AG09309 (cell line): ENCODE measurements at regions not wholly inside any gene's neighbourhood (a gene's known extent, or its start where the extent isn't known, plus 50 kb on each side); places are given as distances from the start of the nearest gene placed in this dataset.
"Not testable (repeated sequence)": the region's sequence is repeated elsewhere in the genome, so short reads cannot be mapped to it uniquely, and the experiment has no call there.

Experiments
- DNase-seq: peaks from one replicate; pipeline ENCODE4 v3.0.0-alpha.2; 2010; ENCODE audit warnings: low read depth
- H3K4me3 ChIP-seq: 2 replicates; pipeline ENCODE4 v1.5.1; 2011; ENCODE audit warnings: mild to moderate bottlenecking, low read depth, low read length, moderate library complexity; ENCODE audit not compliant: control insufficient read depth
- TF ChIP-seq, protein P1 (sequence below): IDR thresholded peaks from 2 replicates; pipeline ENCODE4 v1.5.1; 2011; ENCODE audit warnings: mild to moderate bottlenecking, low read depth, low read length, inconsistent platforms; ENCODE audit not compliant: insufficient read depth, control insufficient read depth; ENCODE audit errors: missing control alignments

DNA sequence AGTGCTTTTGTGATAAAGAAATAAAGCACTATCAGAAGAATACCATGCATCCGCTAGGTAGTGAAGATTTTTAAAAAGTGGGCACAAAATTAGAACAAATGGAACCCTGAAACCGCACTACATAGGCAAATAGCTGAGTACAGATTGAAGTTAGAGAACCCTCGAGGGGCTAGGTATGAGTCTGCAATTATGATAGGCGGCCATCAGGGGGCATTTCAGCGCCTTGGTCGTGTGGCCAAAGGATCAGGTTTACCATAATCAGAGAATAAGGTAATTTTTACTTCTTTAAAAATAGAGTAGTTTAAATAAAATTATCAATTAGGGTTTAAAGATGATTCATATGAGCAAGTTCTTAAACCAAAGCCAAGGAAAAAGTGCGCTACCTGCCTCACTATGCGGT is 129.8 kb downstream of the TMX1 start:
- DNase-seq, result no peak
- no peak overlapping the region for H3K4me3 ChIP-seq
- TF ChIP-seq, protein P1, sequence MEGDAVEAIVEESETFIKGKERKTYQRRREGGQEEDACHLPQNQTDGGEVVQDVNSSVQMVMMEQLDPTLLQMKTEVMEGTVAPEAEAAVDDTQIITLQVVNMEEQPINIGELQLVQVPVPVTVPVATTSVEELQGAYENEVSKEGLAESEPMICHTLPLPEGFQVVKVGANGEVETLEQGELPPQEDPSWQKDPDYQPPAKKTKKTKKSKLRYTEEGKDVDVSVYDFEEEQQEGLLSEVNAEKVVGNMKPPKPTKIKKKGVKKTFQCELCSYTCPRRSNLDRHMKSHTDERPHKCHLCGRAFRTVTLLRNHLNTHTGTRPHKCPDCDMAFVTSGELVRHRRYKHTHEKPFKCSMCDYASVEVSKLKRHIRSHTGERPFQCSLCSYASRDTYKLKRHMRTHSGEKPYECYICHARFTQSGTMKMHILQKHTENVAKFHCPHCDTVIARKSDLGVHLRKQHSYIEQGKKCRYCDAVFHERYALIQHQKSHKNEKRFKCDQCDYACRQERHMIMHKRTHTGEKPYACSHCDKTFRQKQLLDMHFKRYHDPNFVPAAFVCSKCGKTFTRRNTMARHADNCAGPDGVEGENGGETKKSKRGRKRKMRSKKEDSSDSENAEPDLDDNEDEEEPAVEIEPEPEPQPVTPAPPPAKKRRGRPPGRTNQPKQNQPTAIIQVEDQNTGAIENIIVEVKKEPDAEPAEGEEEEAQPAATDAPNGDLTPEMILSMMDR, result no peak

DNA sequence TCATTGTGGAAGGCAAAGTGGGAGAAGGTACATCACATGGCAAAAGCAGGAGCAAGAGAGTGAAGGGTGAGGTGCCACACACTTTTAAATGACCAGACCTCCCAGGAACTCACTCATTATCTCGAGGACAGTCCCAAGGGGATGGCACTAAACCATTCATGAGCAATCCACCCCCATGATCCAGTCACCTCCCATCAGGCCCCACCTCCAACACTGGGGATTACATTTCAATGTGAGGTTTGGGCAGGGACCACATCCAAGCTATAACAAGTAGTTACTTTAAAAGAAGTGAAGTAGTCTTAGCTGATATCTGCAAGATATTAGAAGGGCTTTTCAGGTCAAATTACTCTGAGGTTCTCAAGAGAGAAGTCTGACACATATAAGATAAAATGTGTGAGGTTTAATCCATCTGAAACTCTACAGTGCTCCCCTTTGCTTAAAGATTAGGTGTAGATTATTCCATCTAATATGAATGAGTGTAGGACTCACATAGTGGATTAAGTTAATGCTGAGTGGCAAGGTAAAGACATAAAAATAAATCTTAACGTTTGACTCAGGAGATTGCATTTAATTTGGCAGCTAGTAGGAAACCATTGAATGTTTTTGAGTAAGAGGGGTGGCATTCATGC is 130.8 kb downstream of the TMX1 start:
- no peak overlapping the region for H3K4me3 ChIP-seq
- no peak for DNase-seq
- TF ChIP-seq, protein P1, result no peak

DNA sequence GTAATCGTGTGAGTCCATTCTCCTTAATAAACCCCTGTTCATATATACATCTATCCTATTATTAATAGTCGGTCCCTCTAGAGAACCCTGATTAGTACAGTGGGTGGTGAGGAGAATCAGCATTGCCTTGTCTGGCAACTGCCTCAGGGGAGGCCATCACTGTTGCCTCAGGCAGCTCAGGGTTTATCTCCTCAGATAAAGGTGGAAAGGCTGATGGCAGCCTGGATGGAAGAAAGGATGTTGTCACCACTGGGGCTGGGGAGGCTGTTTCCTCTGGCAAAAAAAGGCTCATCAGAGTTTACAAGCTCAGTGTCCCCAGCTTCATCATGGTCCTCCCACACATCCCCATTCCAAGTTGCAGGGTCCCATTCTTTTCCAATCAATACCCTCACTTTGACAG is 137.1 kb downstream of the TMX1 start:
- not testable (repeated sequence) for DNase-seq, H3K4me3 ChIP-seq

DNA sequence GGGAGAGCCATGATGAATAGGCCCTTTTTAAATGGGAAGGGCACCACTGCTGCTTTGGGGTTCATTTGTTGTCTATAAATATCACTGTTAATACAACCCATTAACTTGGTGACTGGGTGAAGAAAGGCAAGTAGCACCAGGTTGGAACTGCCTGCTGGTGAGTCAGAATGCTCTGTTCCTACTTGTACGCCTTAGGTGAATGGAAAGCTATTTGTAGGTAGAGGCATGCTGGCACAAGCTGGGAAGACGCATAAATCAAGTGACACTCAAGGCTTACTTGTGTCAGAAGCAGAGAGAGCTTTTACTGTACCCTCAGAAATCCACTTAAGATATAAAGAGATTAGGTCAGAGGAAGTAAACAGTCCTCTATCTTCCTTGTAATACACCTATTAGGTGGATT is 142.5 kb downstream of the TMX1 start:
- H3K4me3 ChIP-seq, result no peak overlapping the region
- DNase-seq, result no peak
- TF ChIP-seq, protein P1, result no peak

DNA sequence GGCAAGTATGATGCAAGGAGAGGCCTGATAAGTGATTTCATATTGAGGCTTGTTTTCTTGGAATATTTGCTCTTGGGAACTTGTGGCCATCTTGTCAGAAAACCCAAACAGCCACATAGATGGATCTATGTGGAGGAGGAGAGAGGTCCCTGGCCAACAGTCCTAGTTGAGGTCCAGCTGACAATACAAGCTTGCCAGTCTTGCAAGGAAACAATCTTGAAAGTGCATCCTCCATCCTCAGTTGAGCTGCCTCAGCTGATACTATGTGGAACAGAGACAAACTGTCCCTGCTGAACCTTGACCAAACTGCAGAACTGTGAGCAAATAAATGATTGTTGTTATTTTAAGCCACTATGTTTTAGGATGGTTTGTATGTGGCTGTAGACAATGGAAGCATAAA is 146.4 kb downstream of the TMX1 start:
- H3K4me3 ChIP-seq, result no peak overlapping the region
- no peak for DNase-seq
- TF ChIP-seq, protein P1, result no peak

DNA sequence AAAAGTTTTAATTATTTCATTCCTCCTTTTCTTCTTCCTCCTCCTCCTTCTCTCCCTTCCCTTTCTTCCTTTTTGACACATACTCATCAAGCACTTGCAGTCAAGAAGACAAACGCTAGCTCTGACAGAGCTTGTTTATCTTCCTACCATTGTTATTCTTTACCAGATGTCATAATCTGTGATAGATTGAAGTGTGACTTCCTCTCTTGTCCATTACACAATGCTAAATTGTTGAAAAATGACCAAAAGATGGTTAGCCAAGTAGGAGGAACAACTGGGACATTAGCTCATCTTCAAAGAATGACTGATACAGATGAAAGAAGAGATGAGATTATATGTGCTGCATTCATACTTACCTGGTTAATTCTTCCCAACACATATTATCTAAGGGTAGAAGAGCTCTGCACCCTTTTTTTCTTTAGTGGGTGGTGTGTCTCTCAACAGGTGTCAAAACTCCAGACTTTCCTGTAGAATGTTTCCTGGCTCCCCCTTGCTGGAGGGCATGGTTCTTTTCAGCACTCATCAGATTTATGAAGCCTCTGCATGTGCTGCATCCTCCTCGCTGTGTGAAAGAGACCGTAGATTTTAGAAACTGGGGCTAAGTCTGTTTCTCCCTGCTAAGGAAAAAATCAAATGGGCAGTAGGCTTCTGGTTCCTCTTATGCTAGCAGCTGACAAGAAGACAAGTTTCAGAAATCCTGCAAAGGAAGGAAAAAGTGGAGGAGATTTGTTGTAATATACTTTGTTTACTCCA is 147.1 kb downstream of the TMX1 start:
- no peak for DNase-seq
- no peak overlapping the region for H3K4me3 ChIP-seq
- TF ChIP-seq, protein P1, result no peak

DNA sequence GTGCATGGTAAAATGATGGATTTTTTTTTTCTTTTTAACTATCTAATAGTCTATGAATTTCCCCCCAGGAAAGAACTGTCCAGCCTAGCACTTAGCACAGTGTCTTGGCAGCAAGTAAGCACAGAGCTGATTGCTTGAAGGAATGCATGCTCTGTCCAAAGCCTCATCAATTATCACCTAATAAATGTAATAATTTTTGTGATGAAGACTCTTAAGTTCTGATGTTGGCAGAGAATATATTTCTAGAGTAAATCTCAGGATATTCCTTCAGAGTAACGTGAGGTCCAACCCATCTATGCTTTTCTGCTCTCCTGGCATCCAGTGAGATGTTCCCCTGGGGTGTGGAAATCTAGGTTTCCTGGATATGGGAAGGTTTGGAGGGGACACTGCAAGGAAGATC is 152.4 kb downstream of the TMX1 start:
- H3K4me3 ChIP-seq, result no peak overlapping the region
- TF ChIP-seq, protein P1, result no peak
- DNase-seq, result no peak
